Vagina (tissue), 2 donors: ENCODE measurements at regions not wholly inside any gene's neighbourhood (a gene's known extent, or its start where the extent isn't known, plus 50 kb on each side); places are given as distances from the start of the nearest gene placed in this dataset.

Experiments used
- DNase-seq, 2 donors: peaks; one replicate each; pipeline ENCODE4 v3.0.0-alpha.2; 2017; ENCODE audit errors: extremely low spot score in 2 of 2
- H3K27ac ChIP-seq: fragments of 200-600 bp; sonication (generic); one replicate; pipeline ENCODE4 v1.5.1; 2019
- H3K27me3 ChIP-seq: fragments of 200-600 bp; sonication (generic); one replicate; pipeline ENCODE4 v1.5.1; 2019
- H3K36me3 ChIP-seq, 2 donors: fragments of 200-600 bp; sonication (generic); one replicate each; pipeline ENCODE4 v1.5.1; 2017 to 2019
- H3K4me1 ChIP-seq: fragments of 200-600 bp; sonication (generic); one replicate; pipeline ENCODE4 v1.5.1; 2019
- H3K4me3 ChIP-seq, 2 donors: fragments of 200-600 bp; sonication (generic); 1 replicate in 1 of 2; 2 replicates in 1 of 2; pipeline ENCODE4 v1.5.1; 2016 to 2019
- H3K9me3 ChIP-seq: fragments of 200-600 bp; sonication (generic); one replicate; pipeline ENCODE4 v1.5.1; 2019
- POLR2A ChIP-seq, 2 donors: fragments of 450-650 bp; IDR thresholded peaks; one replicate each; pipeline ENCODE4 v1.6.1; 2017; ENCODE audit warnings: antibody characterized with exemption in 2 of 2, mild to moderate bottlenecking in 2 of 2, moderate library complexity in 2 of 2
- POLR2AphosphoS5 ChIP-seq, 2 donors: sonication (generic); formaldehyde crosslinking; IDR thresholded peaks; one replicate each; pipeline ENCODE4 v1.9.0; 2017; ENCODE audit warnings: antibody characterized with exemption in 2 of 2, mild to moderate bottlenecking in 2 of 2, low read depth in 1 of 2; ENCODE audit not compliant: insufficient read depth in 1 of 2
- intact Hi-C: fragments of 100-400 bp; cut with DNase I; formaldehyde crosslinking; loops from one replicate; pipeline ENCODE4 v1.15.1; 2023
- TF ChIP-seq, protein P1 (sequence below), 3 experiments: fragments of 450-650 bp in 2 of 3; fragments of 200-600 bp in 1 of 3; sonication (generic) in 1 of 3; IDR thresholded peaks; one replicate each; pipeline ENCODE4 v1.5.1; 2017 to 2019; ENCODE audit warnings: antibody characterized with exemption in 3 of 3, mild to moderate bottlenecking in 2 of 3, moderate library complexity in 2 of 3

DNA sequence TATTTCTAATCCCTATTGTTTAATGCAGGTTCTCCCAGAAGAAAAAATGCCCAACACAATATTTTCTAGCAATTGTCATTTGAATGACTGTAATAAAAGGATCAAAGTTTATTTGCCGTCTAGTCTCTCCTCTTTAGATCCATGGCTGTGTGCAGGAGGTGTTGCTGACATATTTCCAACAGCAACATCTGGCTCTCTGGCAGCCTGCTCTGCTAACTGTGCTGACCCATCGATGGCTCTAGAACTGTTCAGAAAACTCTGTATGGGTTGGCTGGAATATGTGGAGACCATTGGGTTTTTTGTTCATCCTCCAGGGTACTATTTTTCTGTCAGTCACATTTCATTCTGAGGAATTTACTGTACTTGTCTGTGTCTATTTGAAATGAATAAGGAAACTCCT, 202.0 kb upstream of the SLC27A6 start:
- no peak for DNase-seq
- Histone ChIP-seq H3K4me3 (no peak overlapping the region), H3K36me3 (no peaks in the 10 kb centered on the region), H3K9me3 (no peaks in the 10 kb centered on the region), H3K27me3 (no peaks in the 10 kb centered on the region), H3K27ac (no peak overlapping the region), H3K4me1 (no peaks in the 10 kb centered on the region)
- TF ChIP-seq POLR2A (IDR thresholded peaks at IDR 0.05) (no peak), POLR2AphosphoS5 (IDR thresholded peaks at IDR 0.05; ENCODE audit: insufficient read depth in 1 of 2, low read depth in 1 of 2) (no peak)
- TF ChIP-seq, protein P1, sequence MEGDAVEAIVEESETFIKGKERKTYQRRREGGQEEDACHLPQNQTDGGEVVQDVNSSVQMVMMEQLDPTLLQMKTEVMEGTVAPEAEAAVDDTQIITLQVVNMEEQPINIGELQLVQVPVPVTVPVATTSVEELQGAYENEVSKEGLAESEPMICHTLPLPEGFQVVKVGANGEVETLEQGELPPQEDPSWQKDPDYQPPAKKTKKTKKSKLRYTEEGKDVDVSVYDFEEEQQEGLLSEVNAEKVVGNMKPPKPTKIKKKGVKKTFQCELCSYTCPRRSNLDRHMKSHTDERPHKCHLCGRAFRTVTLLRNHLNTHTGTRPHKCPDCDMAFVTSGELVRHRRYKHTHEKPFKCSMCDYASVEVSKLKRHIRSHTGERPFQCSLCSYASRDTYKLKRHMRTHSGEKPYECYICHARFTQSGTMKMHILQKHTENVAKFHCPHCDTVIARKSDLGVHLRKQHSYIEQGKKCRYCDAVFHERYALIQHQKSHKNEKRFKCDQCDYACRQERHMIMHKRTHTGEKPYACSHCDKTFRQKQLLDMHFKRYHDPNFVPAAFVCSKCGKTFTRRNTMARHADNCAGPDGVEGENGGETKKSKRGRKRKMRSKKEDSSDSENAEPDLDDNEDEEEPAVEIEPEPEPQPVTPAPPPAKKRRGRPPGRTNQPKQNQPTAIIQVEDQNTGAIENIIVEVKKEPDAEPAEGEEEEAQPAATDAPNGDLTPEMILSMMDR (IDR thresholded peaks at IDR 0.05) = no peak
- intact Hi-C loops = no loop called here

DNA sequence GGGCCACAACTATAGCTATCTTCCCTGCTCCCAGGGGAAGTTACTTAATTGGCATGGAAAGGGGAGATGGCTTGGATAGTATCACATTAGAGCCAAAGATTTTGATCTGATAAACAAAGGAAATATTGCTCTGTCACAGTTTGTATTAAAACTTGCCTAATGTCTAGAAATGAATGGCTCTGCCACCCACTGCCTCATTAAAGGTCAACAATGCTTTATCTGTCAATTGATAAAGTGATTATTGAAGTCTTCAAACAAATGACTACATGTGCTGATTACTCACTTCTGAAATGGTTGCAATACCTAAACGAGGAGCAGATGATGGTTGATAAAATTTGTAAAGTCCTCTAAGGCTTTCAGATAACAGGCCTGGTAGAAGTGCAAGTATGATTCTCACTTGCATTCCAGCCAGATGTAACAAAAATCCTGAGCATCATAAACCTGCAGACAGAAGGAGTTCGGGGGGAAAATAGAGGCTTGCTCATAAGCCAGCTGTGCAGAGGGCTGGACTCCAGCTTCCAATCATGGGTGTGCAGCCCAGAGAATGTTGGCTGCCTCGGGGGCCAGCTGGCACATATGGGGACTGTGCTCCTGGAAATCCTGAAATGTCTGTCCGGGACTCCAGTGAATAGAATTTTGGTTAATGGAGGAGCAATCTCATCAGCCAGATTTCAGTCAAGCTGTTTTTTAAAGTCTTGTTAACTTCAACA, 200.5 kb upstream of the SLC27A6 start:
- DNase-seq = no peak
- no peak overlapping the region for H3K27ac ChIP-seq
- H3K9me3 ChIP-seq = no peaks in the 10 kb centered on the region
- H3K4me1 ChIP-seq = no peaks in the 10 kb centered on the region
- H3K36me3 ChIP-seq = no peaks in the 10 kb centered on the region
- TF ChIP-seq POLR2AphosphoS5 (IDR thresholded peaks at IDR 0.05; ENCODE audit: insufficient read depth in 1 of 2, low read depth in 1 of 2) (no peak), POLR2A (IDR thresholded peaks at IDR 0.05) (no peak)
- TF ChIP-seq, protein P1 (IDR thresholded peaks at IDR 0.05) = no peak
- no peak overlapping the region for H3K4me3 ChIP-seq
- intact Hi-C loops = no loop called here
- no peaks in the 10 kb centered on the region for H3K27me3 ChIP-seq

DNA sequence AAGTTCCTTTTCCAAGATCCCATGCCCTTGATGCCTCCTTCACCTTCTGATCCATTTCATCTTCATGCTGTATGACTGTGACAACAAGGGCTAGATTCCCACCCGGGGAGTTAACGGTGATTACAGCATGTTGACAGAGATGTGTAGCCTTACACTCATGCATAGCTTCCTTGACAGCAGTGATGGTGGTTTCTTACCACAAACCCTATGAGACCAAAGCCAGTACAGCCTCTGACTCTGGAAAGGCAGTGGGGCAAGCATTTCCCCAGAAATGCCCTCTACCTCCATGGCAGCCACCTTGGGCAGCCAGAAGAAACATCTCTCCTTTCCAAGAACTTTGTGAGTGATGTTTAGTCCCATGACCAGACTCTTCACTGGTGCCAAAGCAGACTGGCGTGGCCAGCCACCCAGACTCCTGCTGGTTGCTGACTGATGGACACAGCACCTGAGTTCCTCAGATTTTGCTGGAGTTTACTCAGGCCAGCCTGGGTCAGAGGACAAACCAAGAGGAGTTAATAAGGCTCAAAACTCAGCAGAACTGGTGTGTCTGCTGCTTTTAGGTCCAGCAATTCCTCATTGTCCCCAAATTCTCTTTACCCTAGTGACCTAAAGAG, 199.7 kb upstream of the SLC27A6 start:
- TF ChIP-seq, protein P1 (IDR thresholded peaks at IDR 0.05) = no peak
- TF ChIP-seq POLR2AphosphoS5 (IDR thresholded peaks at IDR 0.05; ENCODE audit: insufficient read depth in 1 of 2, low read depth in 1 of 2) (no peak), POLR2A (IDR thresholded peaks at IDR 0.05) (no peak)
- Histone ChIP-seq H3K27ac (no peak overlapping the region), H3K4me1 (no peaks in the 10 kb centered on the region), H3K9me3 (no peaks in the 10 kb centered on the region), H3K4me3 (no peak overlapping the region), H3K36me3 (no peaks in the 10 kb centered on the region), H3K27me3 (no peaks in the 10 kb centered on the region)
- no peak for DNase-seq
- intact Hi-C loops = no loop called here

DNA sequence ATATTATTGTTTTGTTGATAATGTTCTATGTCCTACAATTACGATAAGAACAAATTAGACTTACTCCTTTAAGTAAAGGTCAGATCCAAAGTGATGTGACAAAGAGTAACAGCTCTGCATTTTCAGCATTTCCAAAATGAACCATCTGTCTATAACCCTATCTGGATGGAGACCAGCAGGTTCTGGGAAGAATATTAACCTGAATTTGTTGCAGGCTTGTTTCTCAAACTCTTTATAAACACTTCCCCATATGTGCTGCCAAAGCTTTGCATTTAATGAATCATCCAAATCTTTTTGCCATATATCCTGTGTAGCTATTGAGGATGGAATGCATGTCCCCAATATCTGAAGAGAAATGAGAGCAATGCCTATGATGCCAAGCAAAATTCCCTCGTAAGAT, 198.9 kb upstream of the SLC27A6 start:
- no peaks in the 10 kb centered on the region for H3K4me1 ChIP-seq
- no peak overlapping the region for H3K27ac ChIP-seq
- TF ChIP-seq, protein P1 (IDR thresholded peaks at IDR 0.05) = no peak
- TF ChIP-seq POLR2A (IDR thresholded peaks at IDR 0.05) (no peak), POLR2AphosphoS5 (IDR thresholded peaks at IDR 0.05; ENCODE audit: insufficient read depth in 1 of 2, low read depth in 1 of 2) (no peak)
- DNase-seq = no peak
- no peaks in the 10 kb centered on the region for H3K9me3 ChIP-seq
- H3K27me3 ChIP-seq = no peaks in the 10 kb centered on the region
- no peak overlapping the region for H3K4me3 ChIP-seq
- H3K36me3 ChIP-seq = no peaks in the 10 kb centered on the region
- intact Hi-C loops = no loop called here

DNA sequence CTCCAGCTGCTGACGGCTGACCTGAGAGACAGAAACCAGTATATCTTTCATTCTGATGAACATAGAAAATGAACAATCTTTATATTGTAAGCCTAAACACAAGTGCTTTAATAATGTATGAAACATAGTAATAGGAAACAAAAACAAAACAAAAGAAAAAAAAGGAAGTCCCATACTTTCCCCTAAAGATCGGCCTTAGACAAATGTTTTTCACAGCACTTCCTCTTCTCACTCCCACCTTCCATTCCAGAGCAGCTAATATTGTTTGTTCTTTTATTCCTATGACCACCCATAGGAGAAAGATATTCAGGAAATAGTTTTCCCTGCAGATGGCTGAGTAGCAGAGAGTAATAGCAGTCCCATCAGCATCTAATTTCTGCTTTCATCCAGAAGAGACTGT, 194.4 kb upstream of the SLC27A6 start:
- Histone ChIP-seq H3K36me3 (no peaks in the 10 kb centered on the region), H3K27ac (no peak overlapping the region), H3K9me3 (no peaks in the 10 kb centered on the region), H3K4me3 (no peak overlapping the region), H3K4me1 (no peaks in the 10 kb centered on the region), H3K27me3 (no peaks in the 10 kb centered on the region)
- intact Hi-C loops = no loop called here
- no peak for DNase-seq
- no peak for TF ChIP-seq POLR2A (IDR thresholded peaks at IDR 0.05)
- no peak for TF ChIP-seq POLR2AphosphoS5 (IDR thresholded peaks at IDR 0.05; ENCODE audit: insufficient read depth in 1 of 2, low read depth in 1 of 2)
- TF ChIP-seq, protein P1 (IDR thresholded peaks at IDR 0.05) = no peak
